PC-3 (cell line): ENCODE measurements at regions not wholly inside any gene's neighbourhood (a gene's known extent, or its start where the extent isn't known, plus 50 kb on each side); places are given as distances from the start of the nearest gene placed in this dataset.

Experiments
- ATAC-seq: fragments of 200-7000 bp; cut with Tn5 transposase; 2 replicates; pipeline ENCODE4 v1.9.1; 2020; ENCODE audit warnings: mild to moderate bottlenecking, moderate library complexity
- BruUV-seq: library from RNA; stranded (reverse); fragments of 400-500 nt; replicated peaks from 2 replicates; lab custom pipeline; 2021; lab: Mats Ljungman, UMichigan
- CTCF ChIA-PET: fragments of 300-600 bp; sonication (Branson Sonifier 250); formaldehyde crosslinking; loops from one replicate; lab custom pipeline; 2022; ENCODE audit warnings: antibody characterized with exemption; lab: Charles Lee
- POLR2A ChIA-PET: fragments of 300-600 bp; sonication (Branson Sonifier 250); formaldehyde crosslinking; loops from one replicate; lab custom pipeline; 2022; ENCODE audit warnings: antibody characterized with exemption; ENCODE audit not compliant: unreplicated experiment; lab: Charles Lee
- DNase-seq: peaks from one replicate; pipeline ENCODE4 v3.0.0-alpha.2; 2015
- H2AFZ ChIP-seq: fragments of 300-600 bp; sonication (generic); 2 replicates; pipeline ENCODE4 v1.6.0; 2016; ENCODE audit warnings: antibody characterized with exemption, low read length
- H3F3A ChIP-seq: fragments of 300-600 bp; sonication (generic); one replicate; pipeline ENCODE4 v1.6.0; 2017; ENCODE audit warnings: antibody characterized with exemption, low read length, control low read depth, mild to moderate bottlenecking; ENCODE audit not compliant: unreplicated experiment
- H3K27ac ChIP-seq: fragments of 300-600 bp; sonication (generic); 2 replicates; pipeline ENCODE4 v1.5.1; 2016; ENCODE audit warnings: mild to moderate bottlenecking, low read length
- H3K27me3 ChIP-seq: fragments of 300-600 bp; sonication (generic); 2 replicates; pipeline ENCODE4 v1.6.1; 2016; ENCODE audit warnings: low read length, mixed read lengths
- H3K36me3 ChIP-seq: fragments of 300-600 bp; sonication (generic); 2 replicates; pipeline ENCODE4 v1.6.1; 2016; ENCODE audit warnings: low read depth, mixed run types, low read length, mixed read lengths
- H3K4me1 ChIP-seq: fragments of 300-600 bp; sonication (generic); 2 replicates; pipeline ENCODE4 v1.5.1; 2016; ENCODE audit warnings: low read length; ENCODE audit not compliant: insufficient read depth
- H3K4me2 ChIP-seq: fragments of 300-600 bp; sonication (generic); 2 replicates; pipeline ENCODE4 v1.6.0; 2016; ENCODE audit warnings: low read length
- H3K4me3 ChIP-seq: fragments of 300-600 bp; sonication (generic); 2 replicates; pipeline ENCODE4 v1.5.1; 2016; ENCODE audit warnings: mild to moderate bottlenecking, low read length, mixed read lengths
- H3K79me2 ChIP-seq: fragments of 300-600 bp; sonication (generic); 2 replicates; pipeline ENCODE4 v1.6.1; 2017; ENCODE audit warnings: low read length, mixed read lengths
- H3K9ac ChIP-seq: fragments of 300-600 bp; sonication (generic); 2 replicates; pipeline ENCODE4 v1.6.0; 2016; ENCODE audit warnings: mild to moderate bottlenecking, low read length
- H3K9me2 ChIP-seq: fragments of 300-600 bp; sonication (generic); replicated peaks from 2 replicates; pipeline ENCODE4 v1.6.1; 2016; ENCODE audit warnings: mixed run types, low read length, mixed read lengths
- H3K9me3 ChIP-seq: fragments of 300-600 bp; sonication (generic); 2 replicates; pipeline ENCODE4 v1.6.1; 2016; ENCODE audit warnings: low read length, mixed read lengths
- H4K20me1 ChIP-seq: fragments of 300-600 bp; sonication (generic); 2 replicates; pipeline ENCODE4 v1.6.1; 2016; ENCODE audit warnings: low read length, mixed read lengths
- EZH2 ChIP-seq: fragments of 300-600 bp; sonication (generic); IDR thresholded peaks from one replicate; pipeline ENCODE4 v1.6.1; 2017; ENCODE audit warnings: antibody characterized with exemption, mild to moderate bottlenecking, low read length; ENCODE audit not compliant: unreplicated experiment
- EZH2phosphoT487 ChIP-seq: fragments of 300-600 bp; sonication (generic); IDR thresholded peaks from 2 replicates; pipeline ENCODE4 v1.6.1; 2018; ENCODE audit warnings: mild to moderate bottlenecking, antibody characterized with exemption, low read length, borderline replicate concordance
- intact Hi-C: fragments of 100-400 bp; cut with micrococcal nuclease; formaldehyde crosslinking; loops from 2 replicates; pipeline ENCODE4 v1.9.0; 2023
- TF ChIP-seq, protein P1 (sequence below): fragments of 300-600 bp; sonication (generic); conservative IDR thresholded peaks from 2 replicates; pipeline ENCODE4 v1.5.1; 2017; ENCODE audit warnings: antibody characterized with exemption, low read depth, mild to moderate bottlenecking, low read length

DNA sequence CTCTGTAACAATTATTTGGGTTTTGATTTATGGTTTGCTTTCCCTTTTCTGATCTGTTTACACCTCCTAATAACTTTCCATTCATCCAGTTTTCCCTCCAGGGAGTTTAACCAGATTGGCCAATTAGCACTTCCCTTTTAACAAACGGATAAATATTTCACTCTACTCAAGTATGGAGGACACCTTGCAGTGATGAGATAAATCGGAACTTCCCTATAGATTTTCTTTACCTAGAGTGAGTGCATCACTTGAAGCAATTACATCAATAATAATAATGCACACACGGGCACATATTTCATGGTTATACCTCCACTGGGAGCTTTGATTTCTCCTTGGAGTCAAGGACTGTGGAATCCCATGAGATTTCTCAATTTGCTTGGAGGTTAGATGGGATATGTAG is 239.1 kb upstream of the CFAP20DC start:
- Histone ChIP-seq H3K27me3 (no peaks in the 10 kb centered on the region), H3K27ac (no peak overlapping the region), H4K20me1 (no peaks in the 10 kb centered on the region), H2AFZ (no peak overlapping the region), H3K79me2 (no peaks in the 10 kb centered on the region), H3K4me3 (no peak overlapping the region), H3K9me2 (no peaks in the 10 kb centered on the region), H3K9ac (no peak overlapping the region), H3K4me2 (no peak overlapping the region), H3F3A (no peaks in the 10 kb centered on the region), H3K4me1 (peaks cover 14% of the 10 kb centered on the region), H3K36me3 (no peaks in the 10 kb centered on the region), H3K9me3 (no peaks in the 10 kb centered on the region)
- ATAC-seq (no peak), DNase-seq (no peak)
- no TSS peak for BruUV-seq
- ChIA-PET CTCF (no interaction called here), POLR2A (no interaction called here)
- no peak for TF ChIP-seq EZH2phosphoT487
- intact Hi-C loops, result no loop called here

- BruUV-seq, result no TSS peak
- H3K9me3 ChIP-seq, result no peaks in the 10 kb centered on the region
- peak overlapping the region; percentile 32; the same call in 1 of the 2 replicates for H2AFZ ChIP-seq
- ATAC-seq (peak; percentile 89), DNase-seq (peak; percentile 64)
- H3K9ac ChIP-seq, result no peak overlapping the region
- H3K27me3 ChIP-seq, result no peaks in the 10 kb centered on the region
- H3K4me2 ChIP-seq, result 0 out of 2 replicates have a peak overlapping the region, but pooled peaks have one; percentile 5
- TF ChIP-seq, protein P1, sequence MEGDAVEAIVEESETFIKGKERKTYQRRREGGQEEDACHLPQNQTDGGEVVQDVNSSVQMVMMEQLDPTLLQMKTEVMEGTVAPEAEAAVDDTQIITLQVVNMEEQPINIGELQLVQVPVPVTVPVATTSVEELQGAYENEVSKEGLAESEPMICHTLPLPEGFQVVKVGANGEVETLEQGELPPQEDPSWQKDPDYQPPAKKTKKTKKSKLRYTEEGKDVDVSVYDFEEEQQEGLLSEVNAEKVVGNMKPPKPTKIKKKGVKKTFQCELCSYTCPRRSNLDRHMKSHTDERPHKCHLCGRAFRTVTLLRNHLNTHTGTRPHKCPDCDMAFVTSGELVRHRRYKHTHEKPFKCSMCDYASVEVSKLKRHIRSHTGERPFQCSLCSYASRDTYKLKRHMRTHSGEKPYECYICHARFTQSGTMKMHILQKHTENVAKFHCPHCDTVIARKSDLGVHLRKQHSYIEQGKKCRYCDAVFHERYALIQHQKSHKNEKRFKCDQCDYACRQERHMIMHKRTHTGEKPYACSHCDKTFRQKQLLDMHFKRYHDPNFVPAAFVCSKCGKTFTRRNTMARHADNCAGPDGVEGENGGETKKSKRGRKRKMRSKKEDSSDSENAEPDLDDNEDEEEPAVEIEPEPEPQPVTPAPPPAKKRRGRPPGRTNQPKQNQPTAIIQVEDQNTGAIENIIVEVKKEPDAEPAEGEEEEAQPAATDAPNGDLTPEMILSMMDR, result peak; percentile 21; the same call in 1 of the 2 replicates
- TF ChIP-seq EZH2phosphoT487, result no peak
- no peaks in the 10 kb centered on the region for H3F3A ChIP-seq
- intact Hi-C loops, result no loop called here
- no peak overlapping the region for H3K4me3 ChIP-seq
- H3K79me2 ChIP-seq, result no peaks in the 10 kb centered on the region
- H3K27ac ChIP-seq, result 0 out of 2 replicates have a peak overlapping the region, but pooled peaks have one; percentile 9
- ChIA-PET POLR2A (no interaction called here), CTCF (interaction anchor here (1.0 kb wide), 1 partner anchor 47 kb away, joined by 3 read pairs; no protein-coding TSS in a partner anchor)
- no peaks in the 10 kb centered on the region for H3K9me2 ChIP-seq
- no peaks in the 10 kb centered on the region for H3K36me3 ChIP-seq
- peaks cover 14% of the 10 kb centered on the region for H3K4me1 ChIP-seq
- no peaks in the 10 kb centered on the region for H4K20me1 ChIP-seq
Observed at GRCh38 chr3:59286791-59287531, 237.1 kb upstream of the CFAP20DC start.

DNA sequence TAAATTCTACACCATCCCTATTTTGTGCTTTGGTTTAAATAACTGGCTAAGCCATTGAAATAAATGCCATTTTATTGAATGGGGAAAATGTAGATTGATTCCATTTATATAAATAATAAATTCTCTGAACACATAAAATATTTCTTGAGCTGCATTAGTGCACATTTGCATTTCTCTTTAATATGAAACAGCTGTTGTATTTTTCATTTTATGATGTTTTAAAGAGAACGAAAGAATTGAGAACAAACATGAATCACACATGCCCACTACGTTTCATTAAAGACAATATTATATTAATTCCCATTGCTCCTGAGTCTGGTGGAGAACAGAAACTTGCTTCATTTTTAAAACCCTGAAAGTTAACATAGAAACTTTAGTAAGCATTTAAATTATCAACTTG is 235.7 kb upstream of the CFAP20DC start:
- no peaks in the 10 kb centered on the region for H3K9me3 ChIP-seq
- H3K36me3 ChIP-seq, result no peaks in the 10 kb centered on the region
- intact Hi-C loops, result no loop called here
- no peak overlapping the region for H3K4me3 ChIP-seq
- no peaks in the 10 kb centered on the region for H3F3A ChIP-seq
- DNase-seq (no peak), ATAC-seq (no peak)
- CTCF ChIA-PET, result no interaction called here
- no peaks in the 10 kb centered on the region for H3K79me2 ChIP-seq
- H3K4me2 ChIP-seq, result no peak overlapping the region
- H3K27me3 ChIP-seq, result no peaks in the 10 kb centered on the region
- POLR2A ChIA-PET, result no interaction called here
- peaks cover 11% of the 10 kb centered on the region for H3K4me1 ChIP-seq
- no peaks in the 10 kb centered on the region for H3K9me2 ChIP-seq
- H3K27ac ChIP-seq, result no peak overlapping the region
- H2AFZ ChIP-seq, result no peak overlapping the region
- no peaks in the 10 kb centered on the region for H4K20me1 ChIP-seq
- no peak overlapping the region for H3K9ac ChIP-seq
- TF ChIP-seq EZH2phosphoT487 (no peak), EZH2 (no peak)
- TF ChIP-seq, protein P1, result no peak
- BruUV-seq, result no TSS peak
